HL-60 (cell line): ENCODE measurements at regions not wholly inside any gene's neighbourhood (a gene's known extent, or its start where the extent isn't known, plus 50 kb on each side); places are given as distances from the start of the nearest gene placed in this dataset.
"Not testable (repeated sequence)": the region's sequence is repeated elsewhere in the genome, so short reads cannot be mapped to it uniquely, and the experiment has no call there.

Source experiments
- DNase-seq, 2 experiments: peaks; one replicate each; pipeline ENCODE4 v3.0.0-alpha.2; 2010 to 2020; ENCODE audit warnings: low read depth in 1 of 2, low spot score in 1 of 2
- H3K27ac ChIP-seq: fragments of 250-450 bp; sonication (Bioruptor Pico); replicated peaks from 2 replicates; pipeline ENCODE4 v1.5.1; 2020; ENCODE audit warnings: mild to moderate bottlenecking, moderate library complexity
- H3K27me3 ChIP-seq: fragments of 250-450 bp; sonication (Bioruptor Pico); 2 replicates; pipeline ENCODE4 v1.5.1; 2021; ENCODE audit warnings: mild to moderate bottlenecking, moderate library complexity; ENCODE audit not compliant: insufficient read depth, poor library complexity, severe bottlenecking
- H3K4me3 ChIP-seq: replicated peaks from 2 replicates; pipeline ENCODE4 v1.5.1; 2011; ENCODE audit warnings: mild to moderate bottlenecking, control low read depth, low read length; ENCODE audit not compliant: insufficient read depth
- CTCF ChIP-seq: IDR thresholded peaks from one replicate; pipeline ENCODE4 v1.5.1; 2011; ENCODE audit warnings: low read length, control low read depth, inconsistent platforms; ENCODE audit not compliant: insufficient read depth
- GABPA ChIP-seq: IDR thresholded peaks from 2 replicates; pipeline ENCODE4 v1.6.1; 2012; ENCODE audit warnings: low read depth
- POLR2AphosphoS5 ChIP-seq: IDR thresholded peaks from 2 replicates; pipeline ENCODE4 v1.6.1; 2012; ENCODE audit warnings: low read depth
- SPI1 ChIP-seq: IDR thresholded peaks from 2 replicates; pipeline ENCODE4 v1.6.1; 2012; ENCODE audit warnings: low read depth, mild to moderate bottlenecking, borderline replicate concordance
- TF ChIP-seq, protein P1 (sequence below): IDR thresholded peaks from 2 replicates; pipeline ENCODE4 v1.6.1; 2012; ENCODE audit warnings: low read depth; ENCODE audit not compliant: insufficient replicate concordance

- H3K27me3 ChIP-seq = no peaks in the 10 kb centered on the region
- no peak for DNase-seq
- no peak overlapping the region for H3K27ac ChIP-seq
- TF ChIP-seq, protein P1, sequence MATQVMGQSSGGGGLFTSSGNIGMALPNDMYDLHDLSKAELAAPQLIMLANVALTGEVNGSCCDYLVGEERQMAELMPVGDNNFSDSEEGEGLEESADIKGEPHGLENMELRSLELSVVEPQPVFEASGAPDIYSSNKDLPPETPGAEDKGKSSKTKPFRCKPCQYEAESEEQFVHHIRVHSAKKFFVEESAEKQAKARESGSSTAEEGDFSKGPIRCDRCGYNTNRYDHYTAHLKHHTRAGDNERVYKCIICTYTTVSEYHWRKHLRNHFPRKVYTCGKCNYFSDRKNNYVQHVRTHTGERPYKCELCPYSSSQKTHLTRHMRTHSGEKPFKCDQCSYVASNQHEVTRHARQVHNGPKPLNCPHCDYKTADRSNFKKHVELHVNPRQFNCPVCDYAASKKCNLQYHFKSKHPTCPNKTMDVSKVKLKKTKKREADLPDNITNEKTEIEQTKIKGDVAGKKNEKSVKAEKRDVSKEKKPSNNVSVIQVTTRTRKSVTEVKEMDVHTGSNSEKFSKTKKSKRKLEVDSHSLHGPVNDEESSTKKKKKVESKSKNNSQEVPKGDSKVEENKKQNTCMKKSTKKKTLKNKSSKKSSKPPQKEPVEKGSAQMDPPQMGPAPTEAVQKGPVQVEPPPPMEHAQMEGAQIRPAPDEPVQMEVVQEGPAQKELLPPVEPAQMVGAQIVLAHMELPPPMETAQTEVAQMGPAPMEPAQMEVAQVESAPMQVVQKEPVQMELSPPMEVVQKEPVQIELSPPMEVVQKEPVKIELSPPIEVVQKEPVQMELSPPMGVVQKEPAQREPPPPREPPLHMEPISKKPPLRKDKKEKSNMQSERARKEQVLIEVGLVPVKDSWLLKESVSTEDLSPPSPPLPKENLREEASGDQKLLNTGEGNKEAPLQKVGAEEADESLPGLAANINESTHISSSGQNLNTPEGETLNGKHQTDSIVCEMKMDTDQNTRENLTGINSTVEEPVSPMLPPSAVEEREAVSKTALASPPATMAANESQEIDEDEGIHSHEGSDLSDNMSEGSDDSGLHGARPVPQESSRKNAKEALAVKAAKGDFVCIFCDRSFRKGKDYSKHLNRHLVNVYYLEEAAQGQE = no peak
- TF ChIP-seq CTCF = no peak
- no peak overlapping the region for H3K4me3 ChIP-seq
Measured at GRCh38 chr3:170656284-170656683, 70.4 kb upstream of the SLC7A14 start.

DNA sequence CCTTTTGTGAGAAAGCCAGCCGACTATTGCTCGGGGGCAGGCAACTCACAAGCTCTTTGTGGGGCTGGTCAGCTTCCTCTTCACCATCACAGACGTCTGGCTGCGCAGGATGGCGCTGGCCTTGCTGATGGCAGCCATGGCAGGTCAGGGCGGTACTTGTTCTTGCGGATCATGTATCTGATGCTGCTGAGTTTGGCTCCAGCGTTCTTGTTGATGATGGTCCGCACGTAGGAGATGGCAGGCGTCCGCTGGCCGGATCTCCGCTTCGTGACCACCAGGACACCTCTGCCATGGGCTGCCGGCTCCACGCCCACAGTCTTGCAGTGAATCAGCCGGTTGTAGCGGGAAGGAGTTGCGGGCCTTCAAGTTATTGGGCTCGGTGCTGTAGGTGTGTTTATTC is 67.9 kb upstream of the SLC7A14 start:
- H3K4me3 ChIP-seq = no peak overlapping the region
- no peaks in the 10 kb centered on the region for H3K27me3 ChIP-seq
- TF ChIP-seq CTCF = no peak
- no peak for TF ChIP-seq SPI1
- no peak for TF ChIP-seq POLR2AphosphoS5
- TF ChIP-seq, protein P1 = no peak
- no peak for TF ChIP-seq GABPA
- H3K27ac ChIP-seq = no peak overlapping the region
- no peak for DNase-seq

DNA sequence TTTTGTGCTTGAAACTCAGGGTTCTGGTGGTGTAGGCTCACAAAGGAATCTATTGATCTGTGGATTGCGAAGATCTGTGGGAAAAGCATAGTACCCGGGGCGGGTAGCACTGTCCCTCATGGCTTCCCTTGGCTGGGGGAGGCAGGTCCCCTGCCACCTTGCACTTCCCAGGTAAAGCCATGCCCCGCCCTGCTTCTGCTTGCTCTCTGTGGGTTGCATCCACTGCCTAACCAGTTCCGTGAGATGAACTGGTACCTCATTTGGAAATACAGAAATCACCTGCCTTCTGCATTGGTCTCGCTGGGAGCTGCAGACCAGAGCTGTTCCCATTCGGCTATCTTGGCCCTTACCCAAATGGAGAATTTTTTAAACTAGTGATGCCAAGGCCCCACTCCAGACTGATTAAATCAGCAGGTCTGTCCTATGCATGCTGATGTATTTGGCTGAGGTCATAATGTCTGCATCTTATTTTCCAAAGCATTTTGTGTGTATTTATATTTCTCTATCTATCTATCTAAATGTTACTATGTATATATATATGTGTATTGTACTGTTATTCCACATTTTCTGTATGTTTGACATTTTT is 65.5 kb upstream of the SLC7A14 start:
- Histone ChIP-seq H3K27ac (no peak overlapping the region), H3K4me3 (no peak overlapping the region), H3K27me3 (no peaks in the 10 kb centered on the region)
- TF ChIP-seq POLR2AphosphoS5 (no peak), SPI1 (no peak), GABPA (no peak), CTCF (no peak)
- TF ChIP-seq, protein P1 = no peak
- no peak for DNase-seq

GRCh38 chr3:170650557-170650956 is 64.7 kb upstream of the SLC7A14 start:
- not testable (repeated sequence) for H3K27me3 ChIP-seq, H3K4me3 ChIP-seq, H3K27ac ChIP-seq, DNase-seq
